Neural progenitor cell (in vitro differentiated cells): ENCODE measurements at regions not wholly inside any gene's neighbourhood (a gene's known extent, or its start where the extent isn't known, plus 50 kb on each side); places are given as distances from the start of the nearest gene placed in this dataset.

Experiments used
- CTCF ChIP-seq: fragments of 200-600 bp; sonication (generic); IDR thresholded peaks from 2 replicates; pipeline ENCODE4 v1.5.1; 2017; ENCODE audit warnings: antibody characterized with exemption, mild to moderate bottlenecking
- EZH2 ChIP-seq: fragments of 200-600 bp; sonication (generic); IDR thresholded peaks from 2 replicates; pipeline ENCODE4 v1.6.1; 2017; ENCODE audit warnings: antibody characterized with exemption, mild to moderate bottlenecking, moderate library complexity
- EZH2phosphoT487 ChIP-seq: fragments of 200-600 bp; sonication (generic); IDR thresholded peaks from 2 replicates; pipeline ENCODE4 v1.6.1; 2017; ENCODE audit warnings: antibody characterized with exemption

GRCh38 chr15:79606831-79607355, 174.8 kb downstream of the MINAR1 start:
- TF ChIP-seq CTCF = no peak
- no peak for TF ChIP-seq EZH2phosphoT487
- no peak for TF ChIP-seq EZH2
